ENCODE measurements at regions not wholly inside any gene's neighbourhood (a gene's known extent, or its start where the extent isn't known, plus 50 kb on each side); places are given as distances from the start of the nearest gene placed in this dataset.

DNA sequence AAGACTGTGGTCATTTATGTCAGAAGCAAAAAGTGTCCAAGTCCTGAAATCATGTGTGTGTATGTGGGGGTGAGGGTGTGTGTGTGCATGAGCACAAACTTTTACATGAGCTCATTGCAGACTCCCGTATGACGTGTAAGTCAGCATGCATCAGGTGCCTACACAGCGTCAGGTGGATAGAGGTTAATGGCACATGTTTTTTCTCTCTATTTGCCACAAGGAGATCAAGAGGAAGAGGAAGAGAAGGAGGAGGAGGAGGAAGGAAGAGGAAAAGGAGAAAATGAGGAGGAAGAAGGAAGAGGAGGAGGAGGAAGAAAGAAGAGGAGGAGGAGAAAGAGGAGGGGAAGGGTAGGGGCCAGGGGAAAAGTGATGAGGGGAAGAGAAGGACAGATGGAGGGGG lies 178.0 kb upstream of the DYNLRB2 start:
- H3K27ac ChIP-seq: no peak overlapping the region
- TF ChIP-seq, protein P1, sequence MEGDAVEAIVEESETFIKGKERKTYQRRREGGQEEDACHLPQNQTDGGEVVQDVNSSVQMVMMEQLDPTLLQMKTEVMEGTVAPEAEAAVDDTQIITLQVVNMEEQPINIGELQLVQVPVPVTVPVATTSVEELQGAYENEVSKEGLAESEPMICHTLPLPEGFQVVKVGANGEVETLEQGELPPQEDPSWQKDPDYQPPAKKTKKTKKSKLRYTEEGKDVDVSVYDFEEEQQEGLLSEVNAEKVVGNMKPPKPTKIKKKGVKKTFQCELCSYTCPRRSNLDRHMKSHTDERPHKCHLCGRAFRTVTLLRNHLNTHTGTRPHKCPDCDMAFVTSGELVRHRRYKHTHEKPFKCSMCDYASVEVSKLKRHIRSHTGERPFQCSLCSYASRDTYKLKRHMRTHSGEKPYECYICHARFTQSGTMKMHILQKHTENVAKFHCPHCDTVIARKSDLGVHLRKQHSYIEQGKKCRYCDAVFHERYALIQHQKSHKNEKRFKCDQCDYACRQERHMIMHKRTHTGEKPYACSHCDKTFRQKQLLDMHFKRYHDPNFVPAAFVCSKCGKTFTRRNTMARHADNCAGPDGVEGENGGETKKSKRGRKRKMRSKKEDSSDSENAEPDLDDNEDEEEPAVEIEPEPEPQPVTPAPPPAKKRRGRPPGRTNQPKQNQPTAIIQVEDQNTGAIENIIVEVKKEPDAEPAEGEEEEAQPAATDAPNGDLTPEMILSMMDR (conservative IDR thresholded peaks at IDR 0.05): no peak

DNA sequence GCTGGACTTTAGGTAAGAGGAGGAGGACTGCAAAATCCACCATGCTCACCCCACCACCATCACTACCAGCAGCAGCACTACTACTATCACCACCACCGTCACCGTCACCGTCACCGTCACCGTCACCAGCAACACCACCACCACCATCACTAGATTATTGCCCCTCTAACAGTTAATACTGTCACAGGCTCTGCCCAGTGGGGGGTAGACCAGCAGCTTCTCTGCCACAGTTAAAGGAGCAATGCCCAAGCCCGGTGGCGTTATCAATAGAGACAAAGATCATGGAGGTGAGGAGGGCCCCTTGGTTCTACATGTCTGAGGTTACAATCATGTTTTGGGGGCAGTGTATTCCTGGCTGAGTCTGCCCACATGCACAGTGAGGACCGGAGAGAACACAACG lies 184.4 kb upstream of the DYNLRB2 start:
- H3K27ac ChIP-seq: no peak overlapping the region
- TF ChIP-seq, protein P1 (conservative IDR thresholded peaks at IDR 0.05): no peak

DNA sequence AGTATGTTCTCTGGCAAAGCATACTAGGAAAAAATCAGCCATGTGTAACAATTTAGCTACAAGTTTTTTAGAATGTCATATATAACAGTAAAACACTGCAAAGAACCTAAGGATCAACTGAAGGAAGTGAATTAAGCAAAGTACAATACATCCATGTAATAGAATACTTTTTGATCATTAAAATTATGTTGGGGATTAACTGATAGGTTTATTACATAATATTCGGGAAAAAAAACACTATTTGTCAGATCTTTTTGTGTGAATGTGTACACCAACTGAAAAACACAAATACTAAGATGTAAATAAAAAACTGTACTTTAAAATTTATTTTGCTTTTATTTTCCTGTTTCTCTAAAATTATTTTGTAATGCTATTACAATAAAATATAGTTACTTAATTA lies 185.5 kb upstream of the DYNLRB2 start:
- H3K27ac ChIP-seq: no peak overlapping the region
- TF ChIP-seq, protein P1 (conservative IDR thresholded peaks at IDR 0.05): no peak

DNA sequence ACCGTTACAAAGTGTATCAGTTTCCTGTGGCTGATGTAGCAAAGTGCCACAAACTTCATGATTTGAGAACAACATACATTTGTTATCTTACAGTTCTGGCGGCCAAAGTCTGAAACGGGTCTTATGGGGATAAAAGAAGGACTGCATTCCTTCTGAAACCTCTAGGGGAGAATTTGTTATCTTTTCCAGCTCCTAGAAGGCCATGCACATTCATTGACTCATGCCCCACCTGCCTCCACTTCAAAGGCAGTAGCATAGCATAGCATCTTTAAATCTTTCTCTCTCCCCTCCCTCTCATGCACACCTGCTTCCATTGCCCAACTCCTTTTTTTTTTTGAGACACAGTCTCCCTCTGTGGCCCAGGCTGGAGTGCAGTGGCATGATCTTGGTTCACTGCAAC lies 190.7 kb upstream of the DYNLRB2 start:
- TF ChIP-seq, protein P1 (conservative IDR thresholded peaks at IDR 0.05): no peak
- H3K27ac ChIP-seq: no peak overlapping the region

DNA sequence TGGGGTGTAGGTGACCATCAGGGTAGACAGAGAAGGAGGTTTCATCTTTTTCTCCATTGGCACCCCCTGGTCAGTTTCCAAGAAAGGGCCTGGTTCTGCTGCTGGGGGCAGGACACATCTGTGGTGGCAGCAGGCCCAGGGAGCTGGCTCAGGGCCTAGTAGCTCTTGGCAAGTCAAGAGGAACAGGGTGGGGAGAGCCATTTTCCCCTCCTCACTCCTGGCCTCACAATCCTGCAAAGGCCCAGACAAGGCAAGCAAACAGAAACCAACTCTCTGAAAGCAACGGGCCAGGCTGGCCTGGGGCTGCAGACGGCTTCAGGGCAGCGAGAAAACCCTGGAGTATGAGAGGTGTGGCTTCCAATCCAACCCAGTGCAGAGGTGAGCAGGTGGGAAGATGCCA lies 192.9 kb upstream of the DYNLRB2 start:
- TF ChIP-seq, protein P1 (conservative IDR thresholded peaks at IDR 0.05): no peak
- no peak overlapping the region for H3K27ac ChIP-seq

DNA sequence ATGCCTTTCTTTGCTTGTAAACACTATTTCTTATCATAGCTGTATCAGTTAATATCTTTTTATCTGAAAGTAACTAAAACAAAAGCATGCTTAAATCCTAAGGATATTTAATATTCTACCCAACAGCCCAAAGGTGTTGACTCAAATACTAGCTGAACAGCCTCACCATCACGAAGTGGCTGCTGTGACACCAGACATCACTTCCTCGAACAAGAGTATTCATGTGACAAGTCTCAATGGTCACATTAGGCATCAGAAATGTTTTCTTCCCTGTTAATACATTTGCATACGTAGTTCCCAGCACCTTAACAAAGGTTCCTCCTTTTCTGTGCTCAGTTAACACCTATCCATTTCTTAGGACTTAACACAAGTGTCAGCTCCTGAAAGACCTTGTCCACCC lies 193.8 kb upstream of the DYNLRB2 start:
- TF ChIP-seq, protein P1 (conservative IDR thresholded peaks at IDR 0.05): no peak
- H3K27ac ChIP-seq: no peak overlapping the region

DNA sequence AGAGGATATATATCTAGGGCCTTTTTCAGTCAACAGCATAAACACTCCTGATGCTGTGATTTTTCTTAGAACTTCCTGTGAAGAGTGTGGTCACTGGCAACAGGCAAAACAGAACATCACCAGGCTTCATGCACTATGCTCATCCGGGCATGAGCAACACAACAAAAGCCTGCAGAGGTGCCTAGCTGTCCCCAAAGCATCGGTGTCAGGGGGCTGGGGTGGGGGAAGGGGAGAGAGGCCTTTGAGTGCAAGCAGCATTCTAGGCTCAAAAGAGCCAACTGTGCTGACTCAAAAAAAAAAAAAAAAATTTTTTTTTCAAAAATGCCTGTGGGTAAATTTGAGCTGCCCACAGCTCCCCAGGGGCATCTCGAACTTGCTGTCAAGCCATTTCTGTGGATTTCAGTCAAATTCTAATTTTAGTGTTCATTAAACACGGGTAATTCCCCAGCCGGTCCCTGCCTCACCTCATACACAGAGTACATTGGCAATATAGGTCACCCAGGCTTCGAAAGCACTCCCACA lies 194.6 kb upstream of the DYNLRB2 start:
- TF ChIP-seq, protein P1 (conservative IDR thresholded peaks at IDR 0.05): no peak
- no peak overlapping the region for H3K27ac ChIP-seq
